ENCODE measurements at regions not wholly inside any gene's neighbourhood (a gene's known extent, or its start where the extent isn't known, plus 50 kb on each side); places are given as distances from the start of the nearest gene placed in this dataset.
"Not testable (repeated sequence)": the region's sequence is repeated elsewhere in the genome, so short reads cannot be mapped to it uniquely, and the experiment has no call there.

DNA sequence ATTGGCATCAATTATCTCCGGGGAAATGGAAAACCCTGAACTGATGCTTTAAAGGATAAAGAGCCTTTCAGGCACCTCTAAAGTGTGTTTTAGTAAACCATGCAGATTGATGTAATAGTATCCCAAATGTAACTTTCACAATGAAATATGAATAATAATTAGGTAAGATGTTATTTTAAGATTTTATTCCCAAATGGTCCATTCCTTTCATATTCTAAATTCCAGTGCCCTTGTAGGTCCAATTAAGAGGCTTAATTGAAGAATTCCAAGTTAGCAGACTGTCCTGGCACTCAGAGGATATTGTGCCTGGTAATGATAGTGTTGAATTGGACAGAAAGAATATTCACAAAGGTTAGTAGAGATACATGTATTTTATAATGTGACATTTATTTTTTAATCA, 352.5 kb upstream of the NUDT12 start:
- no peak for DNase-seq (ENCODE audit: low spot score)

DNA sequence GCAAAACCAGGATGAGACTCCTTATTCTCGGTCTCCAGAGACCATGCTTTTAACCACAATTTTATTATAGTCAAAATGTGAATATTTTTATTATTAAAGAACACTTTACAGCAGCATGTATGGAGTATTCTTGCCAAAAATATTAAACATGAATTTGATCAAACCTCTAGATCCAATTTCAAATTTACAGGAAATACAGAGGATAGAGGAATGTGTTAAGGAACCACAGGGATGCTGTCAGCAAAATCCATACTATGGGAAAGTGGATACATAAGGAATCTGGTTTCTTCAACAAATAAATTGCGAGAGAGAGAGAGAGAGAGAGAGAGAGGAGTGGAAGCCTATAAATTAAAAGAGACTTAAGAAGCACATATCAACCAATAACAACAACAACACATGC, 348.2 kb upstream of the NUDT12 start:
- DNase-seq (ENCODE audit: low spot score), result no peak

DNA sequence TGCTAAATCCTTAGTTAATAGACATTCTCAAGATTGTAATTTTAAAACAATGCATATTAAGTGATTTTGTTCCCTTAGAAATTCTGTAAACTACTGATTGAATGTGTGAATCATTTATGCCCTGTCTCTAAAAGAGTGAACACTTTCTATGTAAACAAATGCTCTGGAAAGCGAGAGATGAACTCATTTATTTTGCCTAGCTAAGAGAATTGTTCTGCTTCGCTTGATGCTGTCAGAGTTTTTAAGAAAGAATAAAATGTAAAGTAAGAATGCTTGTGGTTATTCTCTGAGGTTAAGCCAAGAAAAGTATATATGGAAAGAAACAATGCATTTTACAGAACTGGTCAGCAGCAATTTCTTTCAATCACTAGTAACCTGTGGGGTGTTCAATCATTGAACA, 347.4 kb upstream of the NUDT12 start:
- no peak for DNase-seq (ENCODE audit: low spot score)

DNA sequence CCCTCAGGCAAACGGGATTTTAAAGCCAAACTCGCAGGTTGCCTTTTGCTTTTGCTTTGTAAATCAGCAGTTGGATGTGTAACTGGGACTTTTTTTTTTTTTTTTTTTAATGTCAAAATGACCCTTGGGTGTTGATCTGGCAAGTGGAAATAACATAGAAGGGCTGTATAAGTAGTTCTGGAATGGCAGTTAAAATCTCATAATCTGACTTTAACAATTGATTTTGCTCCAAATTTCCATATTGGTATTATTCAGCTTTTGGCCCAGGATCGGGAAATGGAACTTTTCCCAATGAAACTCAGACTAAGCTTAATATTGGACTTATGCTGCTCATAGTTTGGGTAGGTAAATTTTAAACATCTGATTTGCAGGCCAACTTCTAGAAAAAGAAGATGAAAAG, 346.8 kb upstream of the NUDT12 start:
- no peak for DNase-seq (ENCODE audit: low spot score)

DNA sequence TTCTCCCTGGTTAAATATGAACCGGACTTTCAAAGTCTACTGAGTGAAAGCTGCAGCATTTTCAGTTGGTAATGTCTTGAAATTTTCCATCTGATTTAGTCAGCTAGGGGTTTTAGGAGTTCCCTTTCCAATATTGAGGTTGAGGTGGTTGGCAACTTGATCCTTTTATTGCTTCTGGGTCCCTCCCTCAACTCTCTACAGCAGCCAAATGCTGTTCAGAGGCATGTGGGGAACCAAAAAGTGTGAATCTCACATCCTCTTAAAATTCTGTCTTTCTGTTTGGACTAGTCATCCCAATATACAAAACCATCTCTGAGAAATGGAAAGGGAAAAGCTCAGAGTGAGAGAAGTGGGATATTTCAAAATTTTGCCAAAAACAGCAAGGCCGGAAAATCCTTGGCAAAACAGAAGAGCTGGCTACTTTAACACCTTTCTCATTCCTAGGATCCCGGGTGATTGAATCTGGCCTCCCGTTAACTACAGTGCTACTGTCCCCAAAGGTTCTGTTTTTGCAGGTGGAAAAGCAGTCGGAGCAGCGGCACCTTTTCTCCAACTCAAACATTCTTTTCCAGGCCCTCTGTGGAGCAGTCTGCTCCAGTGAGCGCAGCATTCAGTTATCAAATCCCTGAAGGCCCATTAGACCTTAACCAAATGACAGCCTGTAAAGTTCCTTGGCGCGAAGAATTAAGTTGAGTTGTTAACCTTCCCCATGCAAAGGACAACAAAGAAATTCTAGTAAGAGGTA, 345.9 kb upstream of the NUDT12 start:
- DNase-seq (ENCODE audit: low spot score), result no peak

DNA sequence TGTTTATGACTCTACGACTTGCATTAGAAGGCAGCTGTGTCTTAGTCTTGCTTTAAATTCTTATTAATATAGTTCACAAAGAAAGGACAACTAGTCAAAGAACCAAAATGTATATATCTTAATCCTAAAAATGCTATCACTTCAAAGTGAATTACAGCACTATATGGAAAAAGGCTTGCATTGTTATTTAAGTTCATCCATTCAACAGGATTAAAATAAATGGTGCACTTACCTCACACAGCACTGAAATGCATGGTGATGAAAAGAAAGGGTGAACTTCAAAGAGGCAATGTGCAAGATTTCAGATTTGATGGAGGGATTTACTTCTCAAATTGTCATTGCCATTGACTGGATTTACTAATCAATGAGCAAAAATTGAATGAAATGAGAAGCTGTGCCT, 344.4 kb upstream of the NUDT12 start:
- DNase-seq (ENCODE audit: low spot score), result no peak

DNA sequence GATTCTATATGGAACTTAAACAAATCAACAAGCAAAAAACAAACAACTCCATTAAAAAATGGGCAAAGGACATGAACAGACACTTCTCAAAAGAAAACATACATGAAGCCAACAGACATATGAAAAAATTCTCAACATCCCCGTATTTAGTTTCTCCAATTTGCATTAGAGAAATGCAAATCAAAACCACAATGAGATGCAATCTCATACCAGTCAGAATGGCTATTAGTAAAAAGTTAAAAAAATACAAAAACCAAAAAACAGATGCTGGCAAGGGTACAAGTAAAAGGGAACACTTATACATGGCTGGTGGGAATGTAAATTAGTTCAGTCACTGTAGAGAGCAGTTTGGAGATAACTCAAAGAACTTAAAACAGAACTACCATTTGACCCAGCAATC, 342.1 kb upstream of the NUDT12 start:
- no peak for DNase-seq (ENCODE audit: low spot score)

DNA sequence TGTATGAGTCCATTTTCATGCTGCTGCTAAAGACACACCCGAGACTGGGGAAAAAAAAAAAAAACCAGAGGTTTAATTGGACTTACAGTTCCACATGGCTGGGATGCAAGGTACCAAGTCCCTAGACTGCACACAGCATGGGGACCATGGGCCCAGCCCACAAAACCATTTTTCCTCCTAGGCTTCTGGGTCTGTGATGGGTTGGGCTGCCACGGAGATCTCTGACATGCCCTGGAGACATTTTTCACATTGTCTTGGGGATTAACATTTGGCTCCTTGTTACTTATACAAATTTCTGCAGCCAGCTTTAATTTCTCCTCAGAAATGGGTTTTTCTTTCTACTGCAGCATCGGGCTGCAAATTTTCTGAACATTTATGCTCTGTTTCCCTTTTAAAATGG, 340.3 kb upstream of the NUDT12 start:
- DNase-seq (ENCODE audit: low spot score), result no peak

DNA sequence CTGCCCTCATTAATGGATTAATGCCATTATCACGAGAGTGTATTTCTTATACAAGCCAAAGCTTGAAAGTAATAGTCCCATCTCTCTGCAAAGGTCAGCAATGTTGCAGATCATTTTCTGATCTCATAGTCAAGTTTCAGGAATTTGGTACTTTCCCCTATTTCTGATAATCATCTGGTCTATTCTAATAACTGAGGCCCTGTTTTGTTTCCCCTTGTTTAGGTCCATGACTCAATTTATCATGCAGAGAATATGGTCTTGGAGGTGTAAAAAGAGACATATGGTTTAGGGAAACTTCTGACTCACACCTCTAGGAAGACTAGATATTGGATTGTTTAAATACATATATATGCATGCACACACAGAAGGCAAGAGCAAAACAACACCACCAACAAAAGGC, 339.3 kb upstream of the NUDT12 start:
- no peak for DNase-seq (ENCODE audit: low spot score)

DNA sequence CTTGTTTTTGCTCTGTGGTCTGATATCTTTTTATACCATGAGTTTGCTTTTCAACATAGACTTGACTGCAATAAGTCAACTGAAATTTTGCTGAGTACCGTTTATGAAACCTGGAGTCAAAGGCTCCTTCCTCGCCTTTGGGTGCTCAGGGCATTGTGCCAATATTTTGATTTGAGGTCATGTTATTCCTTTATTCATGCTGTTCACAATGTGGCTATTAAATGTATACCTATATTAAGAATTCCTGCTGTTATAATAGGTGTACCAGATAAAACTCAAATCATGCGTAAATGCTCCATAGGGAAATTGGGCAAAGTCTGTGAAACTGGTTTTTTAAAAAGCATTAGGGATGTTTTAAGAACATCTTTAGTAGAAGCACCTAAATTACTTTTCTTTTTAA, 334.0 kb upstream of the NUDT12 start:
- no peak for DNase-seq (ENCODE audit: low spot score)

DNA sequence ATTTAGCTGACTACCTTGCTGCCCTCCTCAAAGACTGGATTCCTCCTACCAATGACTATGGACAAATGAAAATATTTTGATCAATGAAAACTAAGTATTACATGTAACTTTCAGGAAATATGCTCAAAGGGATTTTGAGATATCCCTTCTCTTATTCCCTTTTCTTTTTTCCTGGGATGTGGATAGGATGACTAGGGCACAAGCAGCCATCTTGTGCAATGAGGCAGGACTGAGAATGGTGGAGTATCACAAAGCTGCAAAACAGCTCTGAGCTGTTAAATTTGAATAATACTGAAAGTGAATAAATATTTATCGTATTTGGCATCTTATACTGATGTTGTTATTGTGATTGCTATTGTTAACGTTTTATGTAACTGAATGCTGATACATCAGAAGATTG, 333.1 kb upstream of the NUDT12 start:
- no peak for DNase-seq (ENCODE audit: low spot score)

DNA sequence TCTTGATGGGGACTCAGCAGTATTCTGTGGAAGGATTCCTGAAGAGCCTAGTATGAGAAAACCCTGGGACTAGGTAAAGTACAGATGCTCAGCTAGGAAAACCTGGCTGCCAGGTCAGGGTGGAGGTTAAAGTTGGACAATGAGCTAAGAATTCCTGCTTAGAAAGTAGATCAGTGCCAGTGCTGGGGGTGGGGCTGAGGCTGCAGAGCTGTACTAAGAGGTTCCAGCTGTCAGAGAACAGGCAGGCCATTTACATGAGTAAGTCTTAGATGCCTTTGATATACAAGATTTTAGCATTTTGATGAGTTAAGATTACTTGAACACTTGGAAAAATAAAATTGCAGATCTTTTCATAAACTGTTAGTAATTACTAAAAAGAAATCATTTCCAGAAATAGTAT, 332.3 kb upstream of the NUDT12 start:
- no peak for DNase-seq (ENCODE audit: low spot score)

DNA sequence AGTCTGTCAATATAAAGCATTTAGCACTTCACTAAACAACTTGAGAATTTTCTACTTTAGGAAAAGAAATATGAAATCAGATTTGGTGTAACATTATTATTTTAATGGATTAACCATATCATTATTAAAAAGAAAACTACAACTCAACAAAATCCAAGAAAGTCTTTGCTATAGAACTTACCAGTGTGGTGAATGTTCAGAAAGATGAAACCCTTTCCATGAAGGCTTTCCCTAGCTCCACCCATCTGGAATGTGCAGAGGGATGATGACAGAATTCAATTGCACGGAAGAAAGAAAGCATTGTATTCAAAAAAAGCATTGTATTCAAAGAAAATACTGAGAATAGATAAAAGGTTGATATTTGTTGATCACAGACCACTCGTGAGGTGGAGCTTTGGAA, 328.6 kb upstream of the NUDT12 start:
- no peak for DNase-seq (ENCODE audit: low spot score)

DNA sequence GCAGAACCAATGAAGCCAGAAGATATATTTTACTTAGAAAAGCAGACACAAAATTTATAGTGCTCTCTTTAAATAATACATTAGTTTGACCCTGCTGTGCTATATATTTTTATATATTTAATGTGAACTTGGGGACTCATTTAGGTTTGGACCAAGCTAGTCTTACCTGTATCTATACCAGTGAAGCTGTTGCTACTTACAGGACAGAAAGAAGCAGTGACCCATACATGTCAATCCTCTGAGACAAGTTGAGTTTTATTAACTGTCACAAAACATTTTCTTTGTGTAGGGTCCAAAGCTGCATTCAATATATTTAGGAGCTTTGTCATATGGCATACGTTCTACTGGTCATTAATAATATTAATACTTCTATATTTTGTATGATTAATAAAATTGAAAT, 327.7 kb upstream of the NUDT12 start:
- no peak for DNase-seq (ENCODE audit: low spot score)

DNA sequence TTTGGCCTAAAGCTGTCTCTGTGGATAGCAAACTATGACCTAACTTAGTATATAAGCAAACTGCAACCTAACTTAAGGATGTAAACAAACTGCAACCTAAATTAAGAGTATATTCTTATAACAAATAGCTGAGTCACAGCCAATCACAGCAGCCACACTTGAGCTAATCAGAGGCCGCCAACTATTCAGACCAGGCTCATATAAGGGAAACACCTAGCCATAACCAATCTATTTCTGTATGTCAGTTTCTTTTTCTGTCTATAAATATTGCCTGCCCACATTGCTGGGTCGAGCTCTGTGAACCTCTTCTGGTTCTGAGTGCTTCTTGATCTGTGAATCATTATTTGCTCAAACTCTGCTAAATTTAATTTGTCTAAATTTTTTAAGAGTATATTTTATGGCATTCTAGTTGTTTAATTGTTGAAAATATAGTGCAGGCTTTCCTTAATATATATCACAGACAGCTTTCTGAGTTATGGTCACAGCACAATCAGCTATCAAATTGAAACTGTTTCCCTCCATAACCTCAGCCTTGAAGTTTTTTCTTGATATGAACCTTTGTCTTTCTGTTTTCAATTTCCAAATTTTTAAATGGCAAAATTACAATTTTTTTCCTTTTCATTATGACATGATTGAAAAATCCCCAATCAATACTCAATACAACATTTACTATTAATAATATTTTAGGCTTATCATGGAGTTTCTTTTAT, 327.1 kb upstream of the NUDT12 start:
- DNase-seq (ENCODE audit: low spot score), result no peak

DNA sequence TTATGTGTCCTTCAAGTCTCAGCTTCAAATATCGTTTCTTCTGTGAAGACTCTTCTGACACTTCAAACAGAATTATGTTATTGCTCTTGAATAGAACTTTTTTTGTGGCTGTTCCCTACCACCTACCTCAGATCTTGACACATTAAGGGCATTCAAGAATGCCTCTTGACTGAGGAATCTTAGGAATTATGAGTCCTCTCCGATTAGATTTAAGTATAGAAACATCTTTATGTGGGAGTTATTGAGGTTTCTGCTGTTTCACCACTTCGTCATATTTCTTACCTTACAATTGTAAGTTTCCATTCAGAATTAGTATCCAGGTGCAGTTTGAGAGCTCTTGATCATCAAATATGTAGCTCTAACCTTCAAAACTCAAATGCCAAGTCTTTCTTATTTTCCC, 324.2 kb upstream of the NUDT12 start:
- DNase-seq (ENCODE audit: low spot score), result no peak

DNA sequence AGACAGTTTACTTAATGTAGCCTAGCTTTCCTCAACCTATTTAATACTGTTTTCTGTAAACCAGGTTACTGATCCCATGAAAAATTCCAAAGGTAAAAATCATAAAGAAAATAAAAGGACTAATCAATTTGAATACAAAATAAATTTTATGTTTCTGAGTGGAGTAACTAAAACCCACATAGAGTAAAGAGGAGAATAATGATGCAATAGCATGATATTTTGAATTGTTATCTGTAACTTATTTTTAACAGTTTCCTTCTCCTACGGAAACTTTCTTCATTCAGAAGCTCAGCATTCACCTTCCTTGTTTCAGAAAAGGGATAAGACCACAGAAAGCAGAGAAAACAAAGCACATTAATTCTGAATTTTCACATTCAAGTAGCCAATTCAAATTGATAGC, 320.6 kb upstream of the NUDT12 start:
- no peak for DNase-seq (ENCODE audit: low spot score)

DNA sequence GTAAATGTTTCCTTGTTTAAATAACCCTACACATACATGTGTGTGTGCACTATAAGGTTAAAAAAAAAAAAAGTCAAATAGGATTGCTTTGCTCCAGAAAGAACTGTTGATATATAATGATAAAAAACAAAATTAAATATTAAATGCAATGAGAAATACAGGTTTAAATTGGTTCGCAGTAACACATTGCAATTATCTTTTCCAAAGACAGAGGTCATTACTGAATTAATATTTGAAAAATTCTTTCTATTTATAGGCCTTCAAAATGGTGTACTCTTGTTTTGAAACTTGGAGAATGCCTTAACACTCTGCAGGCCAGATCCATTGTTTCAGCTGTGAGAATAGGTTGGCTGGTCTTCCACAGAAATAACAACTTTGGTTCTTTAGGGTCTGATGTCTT, 319.0 kb upstream of the NUDT12 start:
- DNase-seq (ENCODE audit: low spot score), result no peak

DNA sequence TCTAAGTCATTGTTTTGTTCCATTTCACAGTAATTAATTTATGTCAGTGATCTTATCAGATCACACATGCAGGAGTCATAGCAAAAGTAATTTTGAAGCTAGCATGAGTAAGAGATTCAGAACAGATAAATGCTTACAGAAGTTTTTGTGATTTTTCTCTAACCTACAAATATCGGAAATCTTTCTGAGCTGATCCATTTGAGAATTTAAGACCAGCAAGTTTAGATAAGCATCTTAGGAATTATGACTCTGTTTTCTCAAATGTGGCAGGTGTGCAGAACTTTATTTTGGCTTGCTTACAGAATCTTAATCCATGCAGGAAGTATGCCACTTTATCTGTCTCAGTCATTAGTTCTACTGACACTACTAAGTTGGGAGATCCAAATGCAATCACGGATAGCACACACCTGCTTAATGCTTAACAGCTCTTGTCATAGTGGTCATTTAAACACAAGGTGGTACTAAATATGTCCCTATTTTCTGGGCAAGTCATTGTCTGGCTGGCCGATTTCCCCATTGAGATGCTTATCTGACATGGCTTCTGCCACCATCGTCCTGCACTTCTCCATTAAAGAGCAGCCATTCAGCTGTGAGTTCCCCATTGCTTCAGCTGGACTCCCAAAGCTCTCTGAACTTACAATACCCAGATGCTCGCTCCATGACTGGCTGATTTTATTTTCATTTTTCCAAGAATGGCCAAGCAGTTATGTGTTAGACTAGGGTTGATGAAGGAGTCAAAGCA, 305.4 kb upstream of the NUDT12 start:
- no peak for DNase-seq (ENCODE audit: low spot score)

DNA sequence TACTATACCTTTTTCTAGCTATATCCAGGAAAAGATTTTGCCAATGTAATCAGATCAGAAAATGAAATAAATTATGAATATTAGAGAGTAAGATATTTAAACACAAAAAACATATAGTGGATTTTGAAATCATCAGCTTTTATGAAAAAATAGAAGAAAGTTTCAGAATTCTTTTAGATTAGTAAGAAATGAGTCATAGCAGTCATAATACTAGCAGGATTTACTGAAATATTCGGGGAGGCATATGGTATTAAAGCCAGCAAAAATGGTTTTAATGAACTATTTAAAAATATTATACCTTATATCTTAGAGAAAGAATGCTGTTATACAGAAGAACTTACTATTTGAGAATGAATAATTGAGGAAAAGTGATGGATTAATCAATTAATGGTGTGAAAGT, 303.6 kb upstream of the NUDT12 start:
- no peak for DNase-seq (ENCODE audit: low spot score)

DNA sequence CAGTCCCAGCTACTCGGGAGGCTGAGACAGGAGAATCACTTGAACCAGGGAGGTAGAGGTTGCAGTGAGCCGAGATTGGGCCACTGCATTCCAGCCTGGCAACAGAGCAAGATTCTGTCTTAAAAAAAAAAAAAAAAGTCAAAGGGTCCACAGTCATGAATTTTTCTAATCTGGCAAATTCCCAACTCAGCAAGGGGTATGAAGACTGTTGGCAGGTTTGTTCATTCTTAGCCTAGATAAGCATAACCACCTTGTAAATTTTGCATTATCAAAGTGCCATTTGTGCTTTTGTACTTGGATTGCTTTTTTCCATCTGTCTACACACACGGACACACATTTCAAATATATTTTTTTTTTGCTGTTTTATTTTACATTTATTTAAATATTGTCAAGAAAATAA, 299.8 kb upstream of the NUDT12 start:
- no peak for DNase-seq (ENCODE audit: low spot score)

DNA sequence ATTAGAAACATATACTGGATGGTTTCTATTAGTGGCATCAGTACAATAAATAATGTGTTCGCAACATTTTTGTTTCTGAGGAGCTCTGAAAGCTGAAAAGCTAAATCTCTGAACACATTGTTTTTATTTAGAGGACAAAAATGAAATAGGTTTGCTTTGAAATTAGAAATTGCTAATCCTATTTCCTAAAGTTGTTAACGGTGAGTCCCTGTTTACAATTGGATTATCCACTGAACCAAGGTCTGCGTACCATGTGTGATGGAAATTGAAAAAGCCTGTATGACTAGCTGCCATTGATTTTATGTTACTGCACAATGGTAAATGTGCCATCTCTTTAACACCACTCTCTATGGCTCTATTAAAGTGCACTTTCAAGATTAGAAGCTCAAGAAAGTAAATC, 297.7 kb upstream of the NUDT12 start:
- no peak for DNase-seq (ENCODE audit: low spot score)

DNA sequence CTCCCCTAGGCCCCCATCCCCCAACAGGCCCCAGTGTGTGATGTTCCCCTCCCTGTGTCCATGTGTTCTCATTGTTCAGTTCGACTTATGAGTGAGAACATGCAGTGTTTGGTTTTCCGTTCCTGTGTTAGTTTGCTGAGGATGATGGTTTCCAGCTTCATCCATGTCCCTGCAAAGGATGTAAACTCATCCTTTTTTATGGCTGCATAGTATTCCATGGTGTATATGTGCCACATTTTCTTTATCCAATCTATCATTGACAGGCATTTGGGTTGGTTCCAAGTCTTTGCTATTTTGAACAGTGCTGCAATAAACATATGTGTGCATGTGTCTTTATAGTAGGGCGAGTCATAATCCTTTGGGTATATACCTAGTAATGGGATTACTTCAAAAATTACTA, 295.8 kb upstream of the NUDT12 start:
- DNase-seq (ENCODE audit: low spot score), result not testable (repeated sequence)

Measured in hepatic stellate cell (primary cell).